H1 (cell line): ENCODE measurements at regions not wholly inside any gene's neighbourhood (a gene's known extent, or its start where the extent isn't known, plus 50 kb on each side); places are given as distances from the start of the nearest gene placed in this dataset.

Experiments
- CHD7 ChIP-seq: fragments of 300-600 bp; sonication (generic); IDR thresholded peaks from 2 replicates; pipeline ENCODE4 v1.7.1; 2012; ENCODE audit warnings: low read length, moderate library complexity, mild to moderate bottlenecking, inconsistent platforms; ENCODE audit not compliant: insufficient replicate concordance
- JUN ChIP-seq: IDR thresholded peaks from 2 replicates; pipeline ENCODE4 v1.6.1; 2011; ENCODE audit warnings: low read depth, mild to moderate bottlenecking, improper control_type of control experiment, low read length
- RAD21 ChIP-seq, 2 experiments: IDR thresholded peaks in 1 of 2; conservative IDR thresholded peaks in 1 of 2; 2 replicates each; pipeline ENCODE4 v1.6.1; 2011; ENCODE audit warnings: low read depth in 2 of 2, low read length in 2 of 2, improper control_type of control experiment in 1 of 2, inconsistent platforms in 1 of 2, mild to moderate bottlenecking in 1 of 2, moderate library complexity in 1 of 2
- TAF7 ChIP-seq: optimal IDR thresholded peaks from 2 replicates; pipeline ENCODE3; 2011; ENCODE audit warnings: low read depth, mild to moderate bottlenecking, inconsistent platforms, low read length, moderate library complexity, borderline replicate concordance
- TEAD4 ChIP-seq: IDR thresholded peaks from 2 replicates; pipeline ENCODE4 v1.6.1; 2012; ENCODE audit warnings: low read depth, low read length, inconsistent platforms, mixed read lengths

- no peak for TF ChIP-seq JUN
- no peak for TF ChIP-seq TEAD4
- no peak for TF ChIP-seq CHD7
- TF ChIP-seq TAF7: no peak
- TF ChIP-seq RAD21 (IDR thresholded peaks at IDR 0.05 in 1 of 2, conservative IDR thresholded peaks at IDR 0.05 in 1 of 2; ENCODE audit: low read depth in 2 of 2, low read length in 2 of 2): no peak
These were observed 121.5 kb upstream of the LIPC start (continued) for GRCh38 chr15:58309963-58310928.
